ENCODE measurements at regions not wholly inside any gene's neighbourhood (a gene's known extent, or its start where the extent isn't known, plus 50 kb on each side); places are given as distances from the start of the nearest gene placed in this dataset.

- no peak for DNase-seq
Observed at GRCh38 chr1:195045072-195045471, 1563.2 kb downstream of the KCNT2 start.

- no peak for DNase-seq
Observed at GRCh38 chr1:195030793-195031192, 1577.4 kb downstream of the KCNT2 start.

- DNase-seq, result no peak
Observed at GRCh38 chr1:195026792-195027191, 1581.4 kb downstream of the KCNT2 start.

- peak; percentile 37 for DNase-seq
Observed at GRCh38 chr1:195019385-195019784, 1588.9 kb downstream of the KCNT2 start.

- no peak for DNase-seq
Observed at GRCh38 chr1:195012995-195013394, 1595.2 kb downstream of the KCNT2 start.

GRCh38 chr1:195005338-195005737, 1602.9 kb downstream of the KCNT2 start:
- DNase-seq, result no peak

- DNase-seq, result no peak
Observed at GRCh38 chr1:194990483-194990882, 1617.8 kb downstream of the KCNT2 start.

GRCh38 chr1:194975913-194976312, 1632.3 kb downstream of the KCNT2 start:
- peak; percentile 38 for DNase-seq

GRCh38 chr1:194968916-194969315, 1639.3 kb downstream of the KCNT2 start:
- DNase-seq, result no peak

- DNase-seq, result no peak
Observed at GRCh38 chr1:194959795-194960194, 1648.4 kb downstream of the KCNT2 start.

- no peak for DNase-seq
Observed at GRCh38 chr1:194952171-194952570, 1656.1 kb downstream of the KCNT2 start.

GRCh38 chr1:194950584-194950983, 1657.7 kb downstream of the KCNT2 start:
- no peak for DNase-seq

- DNase-seq, result no peak
Observed at GRCh38 chr1:194940336-194941030, 1667.8 kb downstream of the KCNT2 start.

GRCh38 chr1:194935864-194936263, 1672.4 kb downstream of the KCNT2 start:
- no peak for DNase-seq

- no peak for DNase-seq
Observed at GRCh38 chr1:194931166-194931565, 1677.1 kb downstream of the KCNT2 start.

- no peak for DNase-seq
Observed at GRCh38 chr1:194930132-194930531, 1678.1 kb downstream of the KCNT2 start.

- no peak for DNase-seq
Observed at GRCh38 chr1:194929357-194929756, 1678.9 kb downstream of the KCNT2 start.

GRCh38 chr1:194919146-194919545, 1689.1 kb downstream of the KCNT2 start:
- peak; percentile 2 for DNase-seq

- no peak for DNase-seq
Observed at GRCh38 chr1:194917769-194918168, 1690.5 kb downstream of the KCNT2 start.

- no peak for DNase-seq
Observed at GRCh38 chr1:194908643-194909042, 1699.6 kb downstream of the KCNT2 start.

- DNase-seq, result no peak
Observed at GRCh38 chr1:194903524-194903923, 1704.7 kb downstream of the KCNT2 start.

GRCh38 chr1:194889310-194889709, 1702.9 kb upstream of the B3GALT2 start:
- DNase-seq, result no peak

- no peak for DNase-seq
Observed at GRCh38 chr1:194870860-194871259, 1684.4 kb upstream of the B3GALT2 start.

- DNase-seq, result no peak
Observed at GRCh38 chr1:194866153-194866552, 1679.7 kb upstream of the B3GALT2 start.

GRCh38 chr1:194865383-194865782, 1679.0 kb upstream of the B3GALT2 start:
- DNase-seq, result no peak
